ENCODE measurements at regions not wholly inside any gene's neighbourhood (a gene's known extent, or its start where the extent isn't known, plus 50 kb on each side); places are given as distances from the start of the nearest gene placed in this dataset.

- DNase-seq (ENCODE audit: low spot score), result no peak
- no peak overlapping the region for H3K27ac ChIP-seq
- no peak for TF ChIP-seq CTCF (conservative IDR thresholded peaks at IDR 0.05; ENCODE audit: low read depth)
- ChIA-PET CTCF (no interaction called here), POLR2A (ENCODE audit: low non-redundant PET) (no interaction called here)
Observed at GRCh38 chr10:91022390-91022789, 101.5 kb upstream of the ANKRD1 start.

- DNase-seq (ENCODE audit: low spot score), result no peak
- H3K27ac ChIP-seq, result no peak overlapping the region
- ChIA-PET POLR2A (ENCODE audit: low non-redundant PET) (no interaction called here), CTCF (interaction anchor here (0.7 kb wide), 1 partner anchor 17 kb away, joined by 4 read pairs; no protein-coding TSS in a partner anchor)
- no peak for TF ChIP-seq CTCF (conservative IDR thresholded peaks at IDR 0.05; ENCODE audit: low read depth)
Observed at GRCh38 chr10:91022924-91023699, 102.2 kb upstream of the ANKRD1 start.

- TF ChIP-seq CTCF (conservative IDR thresholded peaks at IDR 0.05; ENCODE audit: low read depth), result no peak
- DNase-seq (ENCODE audit: low spot score), result no peak
- no peak overlapping the region for H3K27ac ChIP-seq
- POLR2A ChIA-PET (ENCODE audit: low non-redundant PET), result no interaction called here
- CTCF ChIA-PET, result no interaction called here
Observed at GRCh38 chr10:91023700-91024398, 103.0 kb upstream of the ANKRD1 start.

GRCh38 chr10:91024541-91024940 is 103.7 kb upstream of the ANKRD1 start:
- no peak overlapping the region for H3K27ac ChIP-seq
- ChIA-PET POLR2A (ENCODE audit: low non-redundant PET) (no interaction called here), CTCF (no interaction called here)
- no peak for TF ChIP-seq CTCF (conservative IDR thresholded peaks at IDR 0.05; ENCODE audit: low read depth)
- DNase-seq (ENCODE audit: low spot score), result no peak

GRCh38 chr10:91032611-91033206 is 111.8 kb upstream of the ANKRD1 start:
- ChIA-PET CTCF (no interaction called here), POLR2A (ENCODE audit: low non-redundant PET) (no interaction called here)
- no peak overlapping the region for H3K27ac ChIP-seq
- DNase-seq (ENCODE audit: low spot score), result no peak
- TF ChIP-seq CTCF (conservative IDR thresholded peaks at IDR 0.05; ENCODE audit: low read depth), result no peak

GRCh38 chr10:91033324-91033950 is 112.5 kb upstream of the ANKRD1 start:
- DNase-seq (ENCODE audit: low spot score), result no peak
- TF ChIP-seq CTCF (conservative IDR thresholded peaks at IDR 0.05; ENCODE audit: low read depth), result no peak
- CTCF ChIA-PET, result no interaction called here
- POLR2A ChIA-PET (ENCODE audit: low non-redundant PET), result no interaction called here
- no peak overlapping the region for H3K27ac ChIP-seq
